H1 (cell line): ENCODE measurements at regions not wholly inside any gene's neighbourhood (a gene's known extent, or its start where the extent isn't known, plus 50 kb on each side); places are given as distances from the start of the nearest gene placed in this dataset.

ENCODE experiments used
- EP300 ChIP-seq, 2 experiments: IDR thresholded peaks; 1 replicate in 1 of 2; 2 replicates in 1 of 2; pipeline ENCODE4 v1.6.1; 2011 to 2012; ENCODE audit warnings: low read depth in 2 of 2, low read length in 2 of 2, mild to moderate bottlenecking in 2 of 2, borderline replicate concordance in 1 of 2, inconsistent platforms in 1 of 2, moderate library complexity in 1 of 2
- POLR2A ChIP-seq, 2 experiments: IDR thresholded peaks; 1 replicate in 1 of 2; 2 replicates in 1 of 2; pipeline ENCODE4 v1.6.1; 2011; ENCODE audit warnings: low read depth in 2 of 2, low read length in 2 of 2, mild to moderate bottlenecking in 2 of 2; ENCODE audit errors: control extremely low read depth in 1 of 2
- TAF7 ChIP-seq: optimal IDR thresholded peaks from 2 replicates; pipeline ENCODE3; 2011; ENCODE audit warnings: low read depth, mild to moderate bottlenecking, inconsistent platforms, low read length, moderate library complexity, borderline replicate concordance
- TF ChIP-seq, protein P1 (sequence below): IDR thresholded peaks from 2 replicates; pipeline ENCODE4 v1.6.1; 2011; ENCODE audit warnings: low read depth, mild to moderate bottlenecking, low read length; ENCODE audit not compliant: insufficient read depth

DNA sequence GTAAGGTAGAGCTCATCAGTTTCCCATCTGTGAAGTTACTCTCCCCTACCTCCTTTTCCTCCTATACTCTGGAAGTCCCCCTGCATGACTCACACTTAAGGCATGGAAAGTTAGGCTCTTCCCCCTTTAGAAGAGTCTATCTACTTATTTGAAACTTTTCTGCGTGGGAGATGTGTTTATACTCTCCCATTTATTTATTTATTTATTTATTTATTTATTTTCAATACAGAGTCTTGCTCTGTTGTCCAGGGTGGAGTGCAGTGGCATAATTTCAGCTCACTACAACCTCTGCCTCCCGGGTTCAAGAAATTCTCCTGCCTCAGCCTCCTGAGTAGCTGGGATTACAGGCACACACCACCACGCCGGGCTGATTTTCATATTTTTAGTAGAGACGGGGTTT, 107.5 kb upstream of the JCAD start:
- TF ChIP-seq EP300 (IDR thresholded peaks at IDR 0.05; ENCODE audit: borderline replicate concordance in 1 of 2, low read depth in 2 of 2, low read length in 2 of 2) (no peak), POLR2A (IDR thresholded peaks at IDR 0.05; ENCODE audit: control extremely low read depth in 1 of 2, low read depth in 2 of 2, low read length in 2 of 2) (no peak), TAF7 (no peak)
- TF ChIP-seq, protein P1, sequence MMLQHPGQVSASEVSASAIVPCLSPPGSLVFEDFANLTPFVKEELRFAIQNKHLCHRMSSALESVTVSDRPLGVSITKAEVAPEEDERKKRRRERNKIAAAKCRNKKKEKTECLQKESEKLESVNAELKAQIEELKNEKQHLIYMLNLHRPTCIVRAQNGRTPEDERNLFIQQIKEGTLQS: no peak
